ENCODE measurements at regions not wholly inside any gene's neighbourhood (a gene's known extent, or its start where the extent isn't known, plus 50 kb on each side); places are given as distances from the start of the nearest gene placed in this dataset.

DNA sequence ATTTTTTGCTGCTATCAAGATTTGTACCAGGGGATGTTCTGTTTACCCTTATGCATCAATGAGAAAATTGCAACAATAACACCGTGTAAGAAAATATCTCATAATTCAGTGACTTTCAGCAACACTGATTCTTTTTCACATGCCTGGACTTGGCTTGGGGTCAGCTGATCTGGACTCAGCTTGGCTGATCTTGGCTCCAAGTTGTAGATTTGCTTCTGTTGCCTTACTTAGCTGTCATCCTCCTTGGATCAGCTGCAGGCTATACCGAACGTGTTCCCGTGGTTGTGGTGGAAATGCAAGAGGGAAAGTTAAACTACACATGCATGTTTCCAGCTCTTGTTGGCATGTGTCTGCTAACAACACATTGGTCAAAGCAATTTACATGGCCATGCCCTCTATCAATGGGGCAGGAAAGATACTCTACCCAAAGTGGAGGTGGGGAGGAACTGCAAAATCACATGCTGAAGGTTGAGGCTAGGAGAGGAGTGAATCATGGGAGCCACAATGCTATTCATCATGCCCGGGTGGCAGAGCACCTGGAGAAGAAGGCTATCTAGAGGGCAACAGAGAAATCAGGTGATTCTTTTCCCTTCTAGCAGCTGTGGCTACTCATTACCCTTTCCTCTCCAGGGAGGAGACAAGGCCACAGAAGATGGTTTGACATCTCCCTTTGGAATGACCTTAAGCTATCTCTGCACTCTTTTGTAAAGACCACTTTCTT, 1276.3 kb upstream of the AUTS2 start:
- TF ChIP-seq ZSCAN16 (tag by site-specific recombination; IDR thresholded peaks at IDR 0.05), result no peak
- no peak for TF ChIP-seq CTCF (tag by site-specific recombination; IDR thresholded peaks at IDR 0.05)

Data from HEK293 (cell line).